ENCODE measurements at regions not wholly inside any gene's neighbourhood (a gene's known extent, or its start where the extent isn't known, plus 50 kb on each side); places are given as distances from the start of the nearest gene placed in this dataset.

DNA sequence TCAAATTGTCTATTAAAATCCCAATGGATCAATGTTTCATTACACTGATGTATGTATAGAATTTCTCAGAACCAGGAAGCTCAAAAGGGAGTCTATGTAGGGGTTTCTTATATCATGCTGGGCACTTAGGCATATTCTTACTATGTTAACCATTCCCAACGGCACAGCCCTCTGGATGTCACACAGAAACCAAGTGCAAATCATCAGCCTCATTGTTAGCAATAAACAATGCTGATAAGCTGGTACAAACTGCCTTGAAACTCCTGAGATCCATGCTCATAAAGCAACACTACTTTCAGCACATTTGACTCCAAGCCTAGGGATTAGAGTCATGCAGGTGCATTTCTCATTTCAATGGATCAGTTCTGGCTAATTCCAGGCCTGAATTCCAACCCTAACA is 730.2 kb upstream of the SLC39A10 start:
- peaks cover 3% of the 10 kb centered on the region for H3K27me3 Mint-ChIP-seq (ENCODE audit: insufficient read depth, unreplicated experiment)
- TF ChIP-seq CTCF (IDR thresholded peaks at IDR 0.05; ENCODE audit: insufficient read depth in 1 of 2, low read depth in 1 of 2, low read length in 1 of 2, severe bottlenecking in 1 of 2, unreplicated experiment in 1 of 2) = no peak
- no peaks in the 10 kb centered on the region for H3K36me3 ChIP-seq (ENCODE audit: control insufficient read depth, insufficient read depth, low read length)
- H3K9me3 Mint-ChIP-seq (ENCODE audit: unreplicated experiment) = no peaks in the 10 kb centered on the region
- no peak overlapping the region for H3K27ac Mint-ChIP-seq (ENCODE audit: unreplicated experiment)
- no peaks in the 10 kb centered on the region for H3K9me3 ChIP-seq
- H3K27me3 ChIP-seq (replicated peaks; ENCODE audit: control insufficient read depth, insufficient read depth, low read length) = no peaks in the 10 kb centered on the region
- no peak overlapping the region for H3K4me3 ChIP-seq (ENCODE audit: low read depth, low read length)
- BruUV-seq (replicated peaks) = no TSS peak
- no peaks in the 10 kb centered on the region for H3K4me1 Mint-ChIP-seq (ENCODE audit: low read depth, unreplicated experiment)
- ChIA-PET POLR2A (no interaction called here), CTCF (no interaction called here)
- DNase-seq = no peak
- H3K4me1 ChIP-seq = no peaks in the 10 kb centered on the region
- intact Hi-C loops (cut with micrococcal nuclease; ENCODE audit: unreplicated experiment) = no loop called here
- no peaks in the 10 kb centered on the region for H3K36me3 Mint-ChIP-seq (ENCODE audit: insufficient read depth, unreplicated experiment)
- H3K4me3 Mint-ChIP-seq (ENCODE audit: unreplicated experiment) = no peak overlapping the region

- no peak overlapping the region for H3K4me3 Mint-ChIP-seq (ENCODE audit: unreplicated experiment)
- peaks cover 3% of the 10 kb centered on the region for H3K27me3 Mint-ChIP-seq (ENCODE audit: insufficient read depth, unreplicated experiment)
- CTCF ChIA-PET = no interaction called here
- POLR2A ChIA-PET = no interaction called here
- no peak overlapping the region for H3K4me3 ChIP-seq (ENCODE audit: low read depth, low read length)
- H3K36me3 Mint-ChIP-seq (ENCODE audit: insufficient read depth, unreplicated experiment) = no peaks in the 10 kb centered on the region
- H3K9me3 ChIP-seq = no peaks in the 10 kb centered on the region
- TF ChIP-seq CTCF (IDR thresholded peaks at IDR 0.05; ENCODE audit: insufficient read depth in 1 of 2, low read depth in 1 of 2, low read length in 1 of 2, severe bottlenecking in 1 of 2, unreplicated experiment in 1 of 2) = no peak
- H3K27me3 ChIP-seq (replicated peaks; ENCODE audit: control insufficient read depth, insufficient read depth, low read length) = no peaks in the 10 kb centered on the region
- no peaks in the 10 kb centered on the region for H3K9me3 Mint-ChIP-seq (ENCODE audit: unreplicated experiment)
- BruUV-seq (replicated peaks) = no TSS peak
- DNase-seq = no peak
- no peaks in the 10 kb centered on the region for H3K4me1 ChIP-seq
- no peaks in the 10 kb centered on the region for H3K36me3 ChIP-seq (ENCODE audit: control insufficient read depth, insufficient read depth, low read length)
- H3K4me1 Mint-ChIP-seq (ENCODE audit: low read depth, unreplicated experiment) = no peaks in the 10 kb centered on the region
- intact Hi-C loops (cut with micrococcal nuclease; ENCODE audit: unreplicated experiment) = no loop called here
- no peak overlapping the region for H3K27ac Mint-ChIP-seq (ENCODE audit: unreplicated experiment)
Measured at GRCh38 chr2:194925742-194926141, 731.3 kb upstream of the SLC39A10 start.

DNA sequence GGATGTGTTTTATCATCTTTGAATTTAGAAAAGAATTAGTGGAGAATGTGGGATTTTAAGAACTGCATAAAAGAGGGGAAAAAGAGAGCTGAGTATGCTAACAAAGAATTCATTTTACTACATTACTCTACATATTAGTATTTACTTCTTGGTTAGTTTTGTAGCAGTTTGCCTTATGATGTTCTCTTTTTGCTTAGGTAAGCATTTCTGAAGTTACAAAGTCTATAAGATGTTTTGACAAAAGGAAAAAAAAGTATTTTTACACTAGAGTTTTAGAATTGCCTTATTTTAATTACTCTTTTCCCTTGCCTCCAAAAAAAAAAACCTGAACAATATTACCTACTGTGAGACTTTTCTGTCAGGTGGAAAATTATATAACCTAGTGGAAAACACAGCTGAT is 739.5 kb upstream of the SLC39A10 start:
- no peak overlapping the region for H3K4me3 Mint-ChIP-seq (ENCODE audit: unreplicated experiment)
- BruUV-seq (replicated peaks) = no TSS peak
- no peaks in the 10 kb centered on the region for H3K9me3 Mint-ChIP-seq (ENCODE audit: unreplicated experiment)
- H3K27ac Mint-ChIP-seq (ENCODE audit: unreplicated experiment) = no peak overlapping the region
- Histone ChIP-seq H3K27me3 (replicated peaks; ENCODE audit: control insufficient read depth, insufficient read depth, low read length) (no peaks in the 10 kb centered on the region), H3K9me3 (no peaks in the 10 kb centered on the region), H3K4me1 (no peaks in the 10 kb centered on the region), H3K4me3 (ENCODE audit: low read depth, low read length) (no peak overlapping the region), H3K36me3 (ENCODE audit: control insufficient read depth, insufficient read depth, low read length) (no peaks in the 10 kb centered on the region)
- intact Hi-C loops (cut with micrococcal nuclease; ENCODE audit: unreplicated experiment) = no loop called here
- ChIA-PET CTCF (no interaction called here), POLR2A (no interaction called here)
- DNase-seq = no peak
- H3K36me3 Mint-ChIP-seq (ENCODE audit: insufficient read depth, unreplicated experiment) = no peaks in the 10 kb centered on the region
- no peaks in the 10 kb centered on the region for H3K4me1 Mint-ChIP-seq (ENCODE audit: low read depth, unreplicated experiment)
- no peak for TF ChIP-seq CTCF (IDR thresholded peaks at IDR 0.05; ENCODE audit: insufficient read depth in 1 of 2, low read depth in 1 of 2, low read length in 1 of 2, severe bottlenecking in 1 of 2, unreplicated experiment in 1 of 2)
- no peaks in the 10 kb centered on the region for H3K27me3 Mint-ChIP-seq (ENCODE audit: insufficient read depth, unreplicated experiment)
